Ishikawa (cell line): ENCODE measurements at regions not wholly inside any gene's neighbourhood (a gene's known extent, or its start where the extent isn't known, plus 50 kb on each side); places are given as distances from the start of the nearest gene placed in this dataset.

Source experiments
- CEBPB ChIP-seq: IDR thresholded peaks from 2 replicates; pipeline ENCODE4 v1.6.1; 2012
- CREB1 ChIP-seq: IDR thresholded peaks from 2 replicates; pipeline ENCODE4 v1.6.1; 2012; ENCODE audit warnings: low read depth
- EGR1 ChIP-seq: IDR thresholded peaks from 2 replicates; pipeline ENCODE4 v1.6.1; 2012
- EP300 ChIP-seq: IDR thresholded peaks from 2 replicates; pipeline ENCODE4 v1.6.1; 2012; ENCODE audit warnings: borderline replicate concordance
- FOXM1 ChIP-seq: IDR thresholded peaks from 2 replicates; pipeline ENCODE4 v1.6.1; 2012; ENCODE audit warnings: low read depth, borderline replicate concordance
- MAX ChIP-seq: IDR thresholded peaks from 2 replicates; pipeline ENCODE4 v1.6.1; 2012
- NFIC ChIP-seq: IDR thresholded peaks from 2 replicates; pipeline ENCODE4 v1.6.1; 2012
- RAD21 ChIP-seq: IDR thresholded peaks from 2 replicates; pipeline ENCODE4 v1.6.1; 2012; ENCODE audit warnings: low read depth
- REST ChIP-seq: IDR thresholded peaks from 2 replicates; pipeline ENCODE4 v1.6.1; 2012; ENCODE audit warnings: low read depth, mild to moderate bottlenecking
- TAF1 ChIP-seq: IDR thresholded peaks from 2 replicates; pipeline ENCODE4 v1.6.1; 2012; ENCODE audit warnings: low read depth, mild to moderate bottlenecking
- TCF12 ChIP-seq: IDR thresholded peaks from 2 replicates; pipeline ENCODE4 v1.6.1; 2012; ENCODE audit warnings: low read depth
- TEAD4 ChIP-seq: IDR thresholded peaks from 2 replicates; pipeline ENCODE4 v1.6.1; 2012
- USF1 ChIP-seq: IDR thresholded peaks from 2 replicates; pipeline ENCODE4 v1.6.1; 2012
- YY1 ChIP-seq: IDR thresholded peaks from 2 replicates; pipeline ENCODE4 v1.6.1; 2012; ENCODE audit warnings: low read depth
- ZBTB7A ChIP-seq: IDR thresholded peaks from 2 replicates; pipeline ENCODE4 v1.6.1; 2012; ENCODE audit warnings: low read depth

GRCh38 chr18:41587976-41588375, 367.1 kb upstream of the PIK3C3 start:
- TF ChIP-seq EGR1 (no peak), REST (no peak), USF1 (no peak), MAX (no peak), CEBPB (no peak), CREB1 (no peak), ZBTB7A (no peak), RAD21 (no peak)

GRCh38 chr18:41585512-41585911, 369.5 kb upstream of the PIK3C3 start:
- peak; percentile 68 for TF ChIP-seq REST
- TF ChIP-seq USF1, result no peak

GRCh38 chr18:41579185-41579584, 375.8 kb upstream of the PIK3C3 start:
- TF ChIP-seq RAD21 (no peak), CEBPB (no peak), YY1 (no peak), FOXM1 (no peak), MAX (no peak), EP300 (no peak), TCF12 (no peak), USF1 (no peak), REST (no peak)

GRCh38 chr18:41577529-41577928, 377.5 kb upstream of the PIK3C3 start:
- TF ChIP-seq MAX, result no peak
- no peak for TF ChIP-seq EGR1
- no peak for TF ChIP-seq NFIC
- TF ChIP-seq FOXM1, result no peak
- no peak for TF ChIP-seq TCF12
- TF ChIP-seq ZBTB7A, result no peak
- TF ChIP-seq TAF1, result no peak

- TF ChIP-seq TAF1 (no peak), RAD21 (no peak), EP300 (no peak), NFIC (no peak), EGR1 (no peak)
Observed at GRCh38 chr18:41576643-41577042, 378.4 kb upstream of the PIK3C3 start.

- TF ChIP-seq USF1, result no peak
- no peak for TF ChIP-seq EP300
- TF ChIP-seq CREB1, result no peak
- no peak for TF ChIP-seq ZBTB7A
- no peak for TF ChIP-seq REST
- no peak for TF ChIP-seq TCF12
- no peak for TF ChIP-seq FOXM1
- no peak for TF ChIP-seq NFIC
- no peak for TF ChIP-seq EGR1
- no peak for TF ChIP-seq CEBPB
- TF ChIP-seq MAX, result no peak
- TF ChIP-seq TAF1, result no peak
- TF ChIP-seq RAD21, result no peak
- TF ChIP-seq TEAD4, result no peak
- TF ChIP-seq YY1, result no peak
Observed at GRCh38 chr18:41569867-41570266, 385.2 kb upstream of the PIK3C3 start.
